ENCODE measurements at regions not wholly inside any gene's neighbourhood (a gene's known extent, or its start where the extent isn't known, plus 50 kb on each side); places are given as distances from the start of the nearest gene placed in this dataset.

DNA sequence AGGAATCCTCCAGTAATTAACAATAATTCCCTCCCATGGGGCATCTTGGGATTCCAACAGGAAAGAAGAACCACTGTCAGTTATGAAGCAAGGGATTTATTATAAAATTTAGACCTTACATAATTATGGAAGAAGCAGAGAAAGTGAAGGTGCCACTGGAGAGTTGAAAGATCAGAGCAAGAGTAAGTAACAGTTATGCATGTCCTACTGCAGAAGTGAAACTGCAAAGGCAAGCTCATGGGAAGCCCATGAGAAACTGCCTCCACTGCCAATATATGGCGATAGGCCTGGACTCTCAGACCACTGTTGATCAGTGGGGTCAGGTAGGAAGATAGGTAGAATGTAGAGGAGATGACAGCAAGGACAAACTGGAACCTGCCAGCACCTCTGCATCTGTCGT is 123.6 kb upstream of the ZNF648 start:
- TF ChIP-seq ZNF670 (CRISPR knock-in tag; IDR thresholded peaks at IDR 0.05; ENCODE audit: borderline replicate concordance): no peak
- no peak for TF ChIP-seq SSRP1 (CRISPR knock-in tag; IDR thresholded peaks at IDR 0.05)
- no peak for TF ChIP-seq ZNF331 (CRISPR knock-in tag; IDR thresholded peaks at IDR 0.05)
- no peak for TF ChIP-seq TCF7 (IDR thresholded peaks at IDR 0.05; ENCODE audit: low read depth)
- TF ChIP-seq MEIS1 (CRISPR knock-in tag; IDR thresholded peaks at IDR 0.05; ENCODE audit: borderline replicate concordance): no peak
- TF ChIP-seq ZNF12 (CRISPR knock-in tag; IDR thresholded peaks at IDR 0.05): no peak
- TF ChIP-seq ZNF766 (CRISPR knock-in tag; IDR thresholded peaks at IDR 0.05; ENCODE audit: borderline replicate concordance): no peak
- TF ChIP-seq, protein P1, sequence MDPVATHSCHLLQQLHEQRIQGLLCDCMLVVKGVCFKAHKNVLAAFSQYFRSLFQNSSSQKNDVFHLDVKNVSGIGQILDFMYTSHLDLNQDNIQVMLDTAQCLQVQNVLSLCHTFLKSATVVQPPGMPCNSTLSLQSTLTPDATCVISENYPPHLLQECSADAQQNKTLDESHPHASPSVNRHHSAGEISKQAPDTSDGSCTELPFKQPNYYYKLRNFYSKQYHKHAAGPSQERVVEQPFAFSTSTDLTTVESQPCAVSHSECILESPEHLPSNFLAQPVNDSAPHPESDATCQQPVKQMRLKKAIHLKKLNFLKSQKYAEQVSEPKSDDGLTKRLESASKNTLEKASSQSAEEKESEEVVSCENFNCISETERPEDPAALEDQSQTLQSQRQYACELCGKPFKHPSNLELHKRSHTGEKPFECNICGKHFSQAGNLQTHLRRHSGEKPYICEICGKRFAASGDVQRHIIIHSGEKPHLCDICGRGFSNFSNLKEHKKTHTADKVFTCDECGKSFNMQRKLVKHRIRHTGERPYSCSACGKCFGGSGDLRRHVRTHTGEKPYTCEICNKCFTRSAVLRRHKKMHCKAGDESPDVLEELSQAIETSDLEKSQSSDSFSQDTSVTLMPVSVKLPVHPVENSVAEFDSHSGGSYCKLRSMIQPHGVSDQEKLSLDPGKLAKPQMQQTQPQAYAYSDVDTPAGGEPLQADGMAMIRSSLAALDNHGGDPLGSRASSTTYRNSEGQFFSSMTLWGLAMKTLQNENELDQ (CRISPR knock-in tag; IDR thresholded peaks at IDR 0.05; ENCODE audit: borderline replicate concordance): no peak
- TF ChIP-seq PCBP1 (IDR thresholded peaks at IDR 0.05; ENCODE audit: borderline replicate concordance, low read depth, low read length): no peak
